NCI-H187 (cell line): ENCODE measurements at regions not wholly inside any gene's neighbourhood (a gene's known extent, or its start where the extent isn't known, plus 50 kb on each side); places are given as distances from the start of the nearest gene placed in this dataset.

Source experiments
- DNase-seq, 2 experiments: peaks; one replicate each; lab custom pipeline; 2025; lab: John Stamatoyannopoulos, UW

DNA sequence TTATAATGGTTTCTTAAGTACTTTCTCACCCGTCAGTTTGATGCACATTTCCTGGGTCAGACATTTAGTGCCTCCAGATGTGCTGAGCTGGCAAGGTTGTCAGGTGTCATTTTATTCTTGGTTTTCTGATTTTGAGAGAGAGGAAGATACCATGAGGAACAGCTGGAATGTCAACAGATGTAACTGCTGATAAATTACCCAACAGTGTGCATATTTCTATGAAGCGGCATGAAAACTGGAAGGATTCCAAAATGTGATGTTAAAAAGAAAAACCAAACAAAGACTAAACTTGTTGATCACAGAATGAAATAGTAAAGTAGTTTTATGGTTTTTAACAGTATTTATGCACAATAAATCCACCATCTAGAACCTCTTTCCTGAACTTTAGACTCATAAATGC, 447.3 kb downstream of the HDGFL1 start:
- no peak for DNase-seq

DNA sequence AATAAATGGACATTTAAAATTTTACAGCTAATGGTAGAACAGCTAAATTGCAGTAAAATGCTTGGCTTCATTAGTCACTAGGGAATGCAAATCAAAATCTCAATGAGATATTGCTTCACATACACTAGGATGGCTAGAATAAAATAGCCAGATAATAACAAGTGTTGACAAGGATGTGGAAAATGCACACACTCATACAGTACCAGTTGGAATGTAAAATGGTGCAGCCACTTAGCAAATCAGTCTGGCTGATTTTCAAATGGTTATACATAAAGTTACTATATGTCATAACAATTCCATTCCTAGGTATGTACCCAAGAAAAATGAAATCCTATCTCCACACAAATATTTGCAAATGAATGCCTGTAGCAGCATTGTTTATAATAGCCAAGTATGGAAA, 452.1 kb downstream of the HDGFL1 start:
- DNase-seq: no peak

DNA sequence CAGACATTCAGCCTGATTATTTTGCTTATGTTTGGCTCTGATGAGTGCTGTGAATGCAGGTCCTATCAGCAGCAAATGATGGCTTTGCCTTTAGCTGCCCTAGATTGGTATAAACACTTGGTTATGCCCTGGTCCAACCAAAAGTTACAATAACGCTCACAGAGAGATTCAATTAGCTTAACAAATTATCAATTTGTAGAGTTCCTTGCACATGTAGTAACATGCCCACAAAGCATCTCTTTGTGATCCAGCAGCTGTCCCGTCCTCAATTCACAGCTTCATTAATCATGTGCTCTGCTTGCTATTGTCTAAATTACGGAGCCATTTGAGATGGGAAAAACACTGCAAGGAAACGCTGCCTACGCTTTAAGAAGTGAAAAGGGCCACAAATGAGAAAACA, 457.9 kb downstream of the HDGFL1 start:
- DNase-seq: peak in 1 of 2 experiments; percentile 37

DNA sequence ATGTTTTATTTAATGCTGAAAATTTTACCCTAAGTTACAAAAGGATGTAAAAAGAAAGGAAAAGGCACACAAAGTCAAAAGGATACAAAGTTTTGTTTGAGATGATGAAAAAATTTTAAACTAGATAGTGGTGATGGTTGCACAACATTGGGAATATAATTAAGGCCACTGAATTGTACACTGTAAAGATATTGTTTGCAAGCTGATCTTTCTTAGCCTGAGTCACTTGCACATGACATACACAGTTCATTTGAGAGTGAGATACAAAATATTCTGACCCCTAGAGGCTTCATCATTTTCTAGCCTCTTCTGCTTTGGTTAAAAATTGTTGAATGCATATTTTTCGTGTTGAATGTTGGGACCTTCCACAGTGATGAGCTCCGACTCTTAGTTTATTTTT, 462.6 kb downstream of the HDGFL1 start:
- no peak for DNase-seq

DNA sequence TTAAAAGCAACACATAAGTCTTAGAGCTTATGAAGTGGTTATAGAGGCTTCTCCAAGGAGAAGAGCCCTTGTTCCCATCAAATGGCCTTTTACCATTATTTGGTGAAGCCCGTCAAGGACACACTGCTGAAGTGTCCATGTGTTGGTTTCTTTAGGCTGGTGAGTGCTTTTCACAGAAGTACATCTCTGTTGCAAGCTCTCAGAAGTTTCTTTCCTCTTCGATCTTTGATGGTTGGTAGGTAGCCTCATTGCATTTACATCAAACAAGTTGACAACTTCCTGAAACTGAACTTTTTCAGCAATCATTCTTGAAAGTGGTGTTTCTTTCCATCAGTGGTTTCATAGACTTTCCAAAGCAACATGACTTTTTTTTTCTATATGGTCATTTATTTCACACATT, 465.6 kb downstream of the HDGFL1 start:
- no peak for DNase-seq

DNA sequence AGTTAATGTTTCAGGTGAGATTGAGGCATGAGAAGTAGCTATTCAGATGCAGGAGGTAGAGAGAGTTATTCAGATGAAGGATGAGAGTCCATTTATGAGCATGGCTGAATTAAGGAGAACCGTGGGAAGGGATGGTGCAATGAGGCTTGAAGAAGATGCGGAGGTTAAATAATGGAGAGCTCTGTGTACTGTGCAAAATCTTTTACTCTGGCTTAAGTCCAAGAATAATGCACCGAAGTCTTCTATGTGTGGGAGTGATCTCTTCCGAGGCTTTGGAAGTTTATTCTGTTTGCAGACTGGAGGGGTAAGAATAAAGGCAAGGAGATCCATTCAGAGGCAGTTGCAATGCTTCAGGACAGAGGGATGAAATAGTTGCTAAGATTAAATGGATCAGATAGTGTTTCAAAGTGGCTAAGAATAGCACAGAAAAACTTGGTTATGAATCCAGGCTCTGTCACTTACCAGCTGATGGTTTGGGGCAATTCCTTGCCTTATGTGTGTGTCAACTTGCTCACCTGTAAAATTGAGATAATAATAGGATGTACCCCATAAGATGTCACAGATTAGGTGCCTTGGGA, 467.1 kb downstream of the HDGFL1 start:
- DNase-seq: peak in 1 of 2 experiments; percentile 12

DNA sequence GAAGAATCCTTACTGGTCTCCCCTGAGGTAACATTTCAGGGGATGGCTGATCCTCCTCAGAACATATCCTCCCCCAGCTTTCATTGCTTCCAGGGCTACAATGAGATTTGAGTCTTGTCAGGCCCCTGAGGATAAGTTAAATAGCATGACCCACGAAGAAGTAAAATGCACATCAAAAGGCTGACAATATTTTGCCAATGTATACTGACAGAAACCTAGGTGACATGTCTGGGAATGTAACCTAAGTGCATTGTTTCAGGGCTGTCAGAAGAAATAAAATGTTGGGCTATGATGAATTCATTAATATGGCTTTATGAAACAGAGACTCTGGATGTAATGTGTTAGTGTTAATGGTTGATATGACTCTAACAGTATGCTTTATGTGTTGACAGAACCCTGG, 471.5 kb downstream of the HDGFL1 start:
- DNase-seq: no peak

DNA sequence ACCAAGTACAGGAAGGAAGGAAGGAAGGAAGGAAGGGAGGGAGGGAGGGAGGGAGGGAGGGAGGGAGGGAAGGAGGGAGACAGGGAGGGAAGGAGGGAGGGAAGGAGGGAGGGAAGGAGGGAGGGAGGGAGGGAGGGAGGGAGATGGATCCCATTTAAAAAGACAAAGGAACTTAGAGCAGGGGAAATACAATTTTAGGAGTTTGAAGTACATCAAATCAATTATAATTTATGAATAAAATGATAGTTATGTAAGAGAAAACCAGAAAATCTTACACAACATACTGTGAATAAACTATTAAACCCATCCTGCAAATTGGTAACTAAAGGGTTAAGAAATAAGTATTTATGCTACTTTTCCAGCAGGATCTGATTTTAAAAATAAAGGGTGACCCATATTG, 475.9 kb downstream of the HDGFL1 start:
- no peak for DNase-seq

DNA sequence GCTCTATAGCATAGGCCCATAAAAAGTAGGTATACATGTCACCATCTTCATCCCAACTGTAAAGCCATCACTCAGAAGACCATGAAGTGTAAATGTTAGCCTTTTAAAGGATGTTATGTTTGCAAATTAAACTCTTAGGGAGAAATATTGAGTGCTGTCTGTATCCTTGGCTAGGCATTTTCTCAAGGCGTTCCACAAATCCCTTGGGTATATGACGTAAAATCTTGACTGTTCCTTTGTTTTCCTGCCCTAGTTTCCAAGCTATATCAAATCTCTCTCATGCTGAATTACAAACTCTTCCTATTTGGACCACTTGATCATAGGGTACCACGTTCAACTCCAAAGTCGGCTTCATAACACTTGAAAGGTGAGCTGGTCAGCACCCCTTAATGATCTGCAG, 486.2 kb downstream of the HDGFL1 start:
- DNase-seq: no peak

DNA sequence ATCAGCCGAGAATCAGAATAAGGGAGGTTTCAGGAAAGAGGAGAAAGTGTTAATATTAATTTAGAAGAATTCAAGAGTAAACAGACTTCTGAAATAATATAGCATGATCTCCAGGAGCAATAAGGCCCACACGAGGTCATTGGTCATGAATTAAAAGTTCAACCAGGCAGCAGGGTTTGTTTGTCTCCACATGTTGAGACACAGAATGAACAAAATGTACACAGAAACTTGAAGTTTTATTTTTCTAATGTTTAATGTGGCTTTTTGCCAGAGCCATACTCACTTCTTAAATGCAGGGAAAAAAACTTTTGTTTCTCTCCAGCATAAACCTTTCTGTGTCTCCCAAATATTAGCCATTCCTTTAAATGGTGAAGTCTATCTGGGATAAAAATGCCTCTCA, 504.5 kb downstream of the HDGFL1 start:
- no peak for DNase-seq

DNA sequence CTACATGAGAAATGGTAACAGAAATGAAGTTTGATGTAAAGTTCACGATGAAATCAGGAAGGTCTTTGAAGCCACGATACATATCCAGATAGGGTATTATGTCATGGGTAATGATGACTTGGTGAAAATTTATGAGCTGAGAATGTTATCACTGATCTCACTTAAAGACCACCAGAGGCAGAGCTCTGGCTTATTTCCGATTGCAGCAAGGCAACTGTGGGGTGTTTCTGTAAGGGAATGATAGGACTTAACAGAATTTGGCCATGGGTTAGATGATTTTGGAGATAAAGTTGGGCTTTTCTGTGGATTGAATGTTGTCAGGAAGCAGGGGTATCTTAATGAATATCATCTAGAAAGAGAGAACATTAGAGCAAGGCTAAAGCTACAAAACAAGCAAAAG, 508.4 kb downstream of the HDGFL1 start:
- no peak for DNase-seq

DNA sequence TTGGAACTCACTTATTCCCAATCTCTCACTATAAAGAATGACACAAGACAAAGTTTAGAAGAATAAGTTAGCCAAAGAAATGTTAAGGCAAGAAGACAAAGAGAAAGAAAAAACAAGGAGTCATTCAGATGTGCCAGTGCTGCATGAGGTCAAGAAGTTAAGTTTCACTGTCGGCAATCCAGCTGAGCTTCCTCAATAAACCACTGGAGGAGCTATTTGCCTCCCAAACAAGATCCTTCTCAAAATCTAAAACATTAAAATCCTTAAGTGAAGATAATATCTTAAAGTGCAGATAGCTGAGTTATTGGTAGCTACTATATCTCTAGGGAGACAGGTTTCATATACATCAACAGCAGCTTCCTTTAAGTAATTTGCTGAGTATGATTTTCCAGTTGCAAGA, 512.3 kb downstream of the HDGFL1 start:
- no peak for DNase-seq

DNA sequence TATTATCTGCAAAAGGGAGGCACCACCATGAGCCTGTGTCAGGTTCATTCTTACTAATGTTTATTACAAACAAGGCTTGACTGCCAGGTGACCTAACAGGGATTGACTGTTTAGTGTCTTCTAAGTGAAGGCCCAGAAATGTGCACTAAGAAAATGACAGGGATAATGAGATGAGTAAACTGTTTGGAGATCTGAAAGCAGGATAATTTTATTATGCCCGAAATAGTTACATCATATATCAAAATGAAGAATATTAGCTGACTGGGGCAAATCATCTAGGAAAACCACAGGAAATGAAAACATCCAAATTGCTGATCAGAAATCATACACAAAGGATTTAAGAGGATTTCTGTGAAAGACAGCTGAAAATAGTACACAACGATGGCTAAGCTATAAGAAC, 516.7 kb downstream of the HDGFL1 start:
- DNase-seq: no peak

DNA sequence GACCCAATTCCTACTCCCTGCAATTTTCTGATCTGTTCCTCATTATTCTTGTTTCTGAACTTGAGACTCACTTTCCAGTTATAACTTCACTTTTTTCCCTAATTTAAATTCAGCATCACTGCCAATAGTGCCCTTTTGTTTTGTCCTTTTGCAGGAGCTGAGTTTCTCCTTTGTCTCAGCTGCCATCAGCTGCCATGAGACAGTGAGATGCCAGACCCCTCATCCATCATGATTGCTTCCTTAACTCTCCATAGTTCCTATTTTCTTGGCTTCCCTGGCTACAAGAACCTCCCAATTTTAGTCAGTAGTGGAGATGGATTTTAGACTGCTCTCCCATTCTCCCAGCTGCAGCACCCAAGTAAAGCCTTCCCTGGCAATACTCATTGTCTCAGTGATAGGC, 518.1 kb downstream of the HDGFL1 start:
- DNase-seq: no peak

DNA sequence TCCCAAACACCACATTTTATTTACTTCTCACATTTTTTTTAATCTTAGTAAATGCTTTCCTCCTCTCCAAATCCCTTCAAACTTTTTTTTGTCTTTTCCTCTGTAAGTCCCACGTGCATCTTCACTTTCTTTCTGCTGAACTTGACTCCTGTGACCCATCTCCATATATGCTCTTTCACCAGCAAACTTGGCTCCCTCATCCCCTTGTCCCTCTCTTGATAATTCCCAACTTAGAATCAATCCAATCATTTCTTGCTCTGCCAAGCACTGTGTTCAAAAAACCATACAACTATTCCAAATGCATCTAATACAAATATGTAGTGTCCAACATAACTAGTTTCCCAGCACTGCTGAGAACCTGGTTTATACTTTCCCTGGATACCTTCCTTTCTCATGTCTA, 519.4 kb downstream of the HDGFL1 start:
- DNase-seq: no peak

DNA sequence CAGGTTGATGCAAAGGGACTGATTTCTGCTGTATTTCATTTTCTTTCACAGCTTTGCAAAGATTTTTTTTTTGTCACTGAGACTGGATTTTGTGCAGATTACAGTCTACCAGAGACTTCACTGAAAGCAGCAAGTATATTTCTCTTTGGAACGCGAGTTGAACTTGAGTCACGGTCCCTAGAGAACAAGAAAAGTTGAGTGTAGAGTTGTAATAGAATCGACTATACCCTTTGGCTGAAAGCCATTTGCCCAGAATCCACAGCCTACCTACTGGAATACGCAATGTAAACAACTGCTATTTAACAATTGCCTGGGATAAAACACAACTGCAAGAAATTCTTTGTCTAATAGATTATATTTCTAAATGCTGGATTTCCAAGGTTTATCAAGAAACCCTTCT, 520.6 kb downstream of the HDGFL1 start:
- DNase-seq: no peak

DNA sequence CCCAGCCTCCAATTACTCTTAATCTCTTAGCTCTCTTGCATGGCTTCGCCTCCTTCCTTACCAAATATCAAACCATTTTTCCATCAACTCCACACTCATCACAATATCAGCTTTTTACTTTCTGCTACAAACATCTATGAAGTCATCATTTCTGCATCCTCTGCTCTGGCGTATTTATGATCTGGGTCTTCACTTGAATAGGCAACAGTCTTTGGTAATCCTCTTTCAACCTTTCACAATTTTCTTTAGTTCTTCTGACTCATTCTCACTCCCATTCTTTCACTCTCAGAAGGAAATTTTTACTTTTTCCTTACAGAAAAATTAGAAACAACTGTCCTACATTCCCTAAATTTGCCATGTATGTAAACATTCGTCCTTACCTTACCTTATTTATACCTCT, 522.4 kb downstream of the HDGFL1 start:
- DNase-seq: no peak

DNA sequence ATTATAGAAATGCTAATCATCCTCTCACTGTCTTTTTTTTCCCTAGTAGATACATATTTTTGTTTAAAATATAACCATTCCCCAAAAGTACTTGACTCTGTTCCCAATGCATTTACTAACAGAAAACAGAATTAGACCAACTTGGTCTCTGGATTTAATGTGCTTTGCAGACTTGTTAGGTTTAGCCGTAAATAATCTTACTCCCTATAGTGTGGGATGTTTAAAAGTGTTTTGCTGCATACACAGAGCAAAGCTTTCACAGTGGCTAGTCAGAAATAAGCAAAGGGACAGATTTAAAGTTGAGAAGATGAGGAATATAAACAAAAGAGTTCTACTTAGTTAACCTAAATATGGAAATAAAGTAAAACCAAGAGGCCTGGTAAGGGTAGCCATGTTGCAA, 527.5 kb downstream of the HDGFL1 start:
- no peak for DNase-seq

DNA sequence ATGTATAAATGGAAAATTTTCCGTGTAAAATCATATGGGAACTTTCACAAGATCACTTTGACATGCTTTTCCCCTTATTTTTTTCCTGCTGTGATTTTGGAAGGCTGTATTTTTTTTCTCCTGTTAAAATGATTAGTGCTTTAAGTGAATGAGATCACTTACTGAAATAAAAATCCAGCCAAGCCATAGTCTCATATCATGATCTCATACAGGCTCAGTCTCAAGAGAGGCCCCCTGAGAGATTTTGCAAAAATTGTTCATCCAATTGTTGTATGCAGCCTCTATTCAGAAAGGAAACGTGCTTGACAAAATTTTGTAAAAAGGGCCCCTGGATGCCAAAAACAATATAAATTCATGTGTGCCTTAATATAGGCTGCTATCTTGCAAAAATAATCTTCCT, 528.2 kb downstream of the HDGFL1 start:
- DNase-seq: no peak

DNA sequence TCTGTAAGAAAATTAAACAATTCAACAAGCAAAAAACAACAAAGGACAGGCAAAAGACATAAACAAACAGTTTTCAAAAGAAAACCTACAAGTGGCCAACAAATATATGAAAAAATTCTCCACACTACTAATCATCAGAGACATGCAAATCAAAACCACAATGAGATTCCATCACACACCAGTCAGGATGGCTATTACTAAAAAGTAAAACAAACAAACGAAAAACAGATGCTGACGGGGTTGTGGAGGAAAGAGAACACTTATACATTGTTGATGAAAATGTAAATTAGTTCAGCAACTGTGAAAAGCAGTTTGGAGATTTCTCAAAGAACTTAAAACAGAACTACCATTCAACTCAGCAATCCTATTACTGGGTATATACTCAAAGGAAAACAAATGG, 537.6 kb downstream of the HDGFL1 start:
- DNase-seq: no peak

DNA sequence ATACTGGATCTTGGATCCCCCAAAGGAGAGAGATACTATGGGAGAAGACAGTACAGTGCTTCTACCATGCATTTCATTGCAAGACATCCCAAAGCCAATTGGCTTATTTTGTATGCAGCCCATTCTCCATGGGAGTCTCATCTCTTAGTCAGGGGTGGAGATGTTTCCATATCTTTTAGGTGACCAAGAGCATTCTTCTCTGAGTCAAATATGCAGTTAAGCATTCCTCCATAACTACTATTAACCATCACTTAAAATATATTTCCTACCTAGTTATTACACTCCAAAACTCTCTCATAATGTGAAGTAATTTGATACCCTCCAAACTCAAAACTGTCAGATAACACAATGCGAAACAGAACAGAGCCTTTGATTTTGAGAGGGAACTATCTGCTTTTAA, 542.6 kb downstream of the HDGFL1 start:
- DNase-seq: no peak

DNA sequence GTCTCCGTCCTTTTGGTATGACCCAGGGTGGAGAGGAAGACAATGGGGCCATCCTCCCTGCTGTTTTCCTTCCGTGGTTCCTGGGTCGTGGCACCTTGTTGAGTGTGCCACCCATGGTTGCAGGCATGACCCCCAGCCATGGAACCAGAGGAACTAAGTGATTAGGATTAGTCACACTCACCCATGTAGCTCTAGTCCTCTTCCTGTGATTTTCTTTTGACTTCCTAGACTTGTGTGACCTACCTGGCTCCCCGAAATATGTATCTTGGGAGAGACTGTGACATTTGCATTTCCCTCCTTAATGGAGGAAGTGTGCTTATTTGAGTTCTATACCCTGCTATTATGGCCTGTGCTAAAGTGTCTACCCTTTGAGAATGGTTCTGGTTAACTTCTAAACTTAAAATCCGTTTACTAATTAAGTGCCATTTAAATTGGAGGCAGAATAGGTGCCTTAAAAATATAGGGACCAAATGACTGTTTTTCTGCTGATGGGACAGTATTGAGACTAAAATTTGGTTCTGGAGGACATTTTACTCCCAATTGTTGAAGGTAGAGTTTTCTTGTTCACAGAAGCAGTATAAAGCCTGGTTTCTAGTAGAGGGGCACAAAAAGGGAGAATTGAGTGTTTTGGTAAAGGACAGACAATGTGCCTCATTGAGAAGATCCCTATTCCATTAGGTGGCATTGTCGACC, 545.6 kb downstream of the HDGFL1 start:
- no peak for DNase-seq

DNA sequence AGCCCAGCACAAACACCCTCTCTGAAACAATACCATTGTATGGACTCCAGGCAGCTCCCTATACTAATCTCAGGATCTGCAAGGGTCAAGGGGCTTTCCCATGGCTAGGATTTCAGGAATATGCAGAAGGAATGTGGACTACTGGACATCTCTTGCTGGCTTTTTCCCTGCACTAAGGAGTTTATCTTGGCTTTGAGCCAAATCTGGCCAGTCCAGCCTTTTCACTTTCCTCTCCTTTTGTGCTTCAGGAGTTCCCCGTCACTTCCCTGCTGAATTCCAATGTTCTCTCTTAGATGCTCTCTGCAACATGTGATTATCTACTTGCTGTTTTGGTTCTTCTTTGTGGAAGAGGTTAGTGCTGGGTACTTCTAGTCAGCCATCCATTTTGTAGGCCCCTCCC, 568.2 kb downstream of the HDGFL1 start:
- no peak for DNase-seq

DNA sequence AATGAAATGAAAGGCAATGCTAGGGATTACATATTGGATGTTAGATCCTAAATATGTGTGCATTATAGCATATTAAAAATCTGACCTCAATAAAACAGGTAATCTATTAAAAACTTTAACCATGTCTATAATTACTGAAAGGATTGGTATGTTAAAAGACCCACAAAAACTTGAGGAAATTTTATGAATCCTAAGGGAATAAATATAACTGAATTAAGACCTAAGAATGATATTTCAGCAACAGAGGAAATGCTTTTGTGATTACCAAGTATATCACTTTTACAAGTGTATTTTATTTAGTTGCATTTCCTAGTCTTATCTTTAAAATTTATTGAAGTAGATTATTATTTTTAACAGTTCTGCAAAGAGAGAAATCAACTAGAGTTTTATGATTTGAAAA, 571.5 kb downstream of the HDGFL1 start:
- DNase-seq: no peak
